Keratinocyte (primary cell): ENCODE measurements at regions not wholly inside any gene's neighbourhood (a gene's known extent, or its start where the extent isn't known, plus 50 kb on each side); places are given as distances from the start of the nearest gene placed in this dataset.

Experiments
- DNase-seq: peaks from one replicate; pipeline ENCODE4 v3.0.0-alpha.2; 2011; ENCODE audit warnings: low read depth, missing footprints, low spot score
- FAIRE-seq: peaks from 2 replicates; lab custom pipeline; 2011; peaks lifted over from hg19 to GRCh38; lab: Jason Lieb, UNC
- H2AFZ ChIP-seq: 2 replicates; pipeline ENCODE4 v1.6.0; 2012; ENCODE audit warnings: low read length, control low read depth, inconsistent platforms; ENCODE audit not compliant: control insufficient read depth
- H3K27ac ChIP-seq: 2 replicates; pipeline ENCODE4 v1.5.1; 2011; ENCODE audit warnings: low read length; ENCODE audit not compliant: control insufficient read depth, insufficient read depth
- H3K27me3 ChIP-seq: 3 replicates; pipeline ENCODE4 v1.6.0; 2011; ENCODE audit warnings: low read length; ENCODE audit not compliant: control insufficient read depth, insufficient read depth; ENCODE audit errors: extremely low read depth
- H3K36me3 ChIP-seq, 2 experiments: 2 replicates in 1 of 2; 3 replicates in 1 of 2; pipeline ENCODE4 v1.5.1; 2011; ENCODE audit warnings: low read length in 2 of 2, mild to moderate bottlenecking in 1 of 2; ENCODE audit not compliant: control insufficient read depth in 2 of 2, insufficient read depth in 2 of 2; ENCODE audit errors: extremely low read depth in 1 of 2
- H3K4me1 ChIP-seq: 3 replicates; pipeline ENCODE4 v1.5.1; 2011; ENCODE audit warnings: low read length; ENCODE audit not compliant: control insufficient read depth, insufficient read depth; ENCODE audit errors: extremely low read depth
- H3K4me2 ChIP-seq: 3 replicates; pipeline ENCODE4 v1.6.0; 2011; ENCODE audit warnings: low read depth, low read length; ENCODE audit not compliant: control insufficient read depth, insufficient read depth; ENCODE audit errors: extremely low read depth
- H3K4me3 ChIP-seq, 3 experiments: fragments of 200-600 bp in 1 of 3; sonication (generic) in 1 of 3; 2 replicates in 2 of 3; 3 replicates in 1 of 3; pipeline ENCODE4 v1.5.1; 2011 to 2016; ENCODE audit warnings: low read length in 3 of 3, mild to moderate bottlenecking in 3 of 3, control low read depth in 2 of 3, inconsistent platforms in 1 of 3, low read depth in 1 of 3, mixed read lengths in 1 of 3, mixed run types in 1 of 3, moderate library complexity in 1 of 3; ENCODE audit not compliant: control insufficient read depth in 2 of 3, insufficient read depth in 2 of 3; ENCODE audit errors: extremely low read depth in 1 of 3
- H3K79me2 ChIP-seq: 2 replicates; pipeline ENCODE4 v1.6.0; 2012; ENCODE audit warnings: low read length; ENCODE audit not compliant: control insufficient read depth, insufficient read depth
- H3K9ac ChIP-seq: 3 replicates; pipeline ENCODE4 v1.6.0; 2011; ENCODE audit warnings: low read length; ENCODE audit not compliant: control insufficient read depth, insufficient read depth; ENCODE audit errors: extremely low read depth
- H3K9me1 ChIP-seq: 3 replicates; pipeline ENCODE4 v1.6.0; 2011; ENCODE audit warnings: low read length; ENCODE audit not compliant: control insufficient read depth, insufficient read depth; ENCODE audit errors: extremely low read depth
- H3K9me3 ChIP-seq: 2 replicates; pipeline ENCODE4 v1.5.1; 2012; ENCODE audit warnings: low read depth, low read length; ENCODE audit not compliant: control insufficient read depth
- H4K20me1 ChIP-seq: 3 replicates; pipeline ENCODE4 v1.6.0; 2011; ENCODE audit warnings: low read length; ENCODE audit not compliant: control insufficient read depth, insufficient read depth; ENCODE audit errors: extremely low read depth
- EZH2 ChIP-seq: IDR thresholded peaks from one replicate; pipeline ENCODE4 v1.6.1; 2012; ENCODE audit warnings: inconsistent platforms, mild to moderate bottlenecking, low read length, moderate library complexity
- dilution Hi-C: fragments of 300-500 bp; cut with MboI; formaldehyde crosslinking; loops from one replicate; pipeline ENCODE4 v1.7.0; 2020; ENCODE audit warnings: low sequenced_read_pairs; ENCODE audit not compliant: extremely low pct_ligation_motif_present
- TF ChIP-seq, protein P1 (sequence below), 3 experiments: IDR thresholded peaks in 1 of 3; conservative IDR thresholded peaks in 1 of 3; optimal IDR thresholded peaks in 1 of 3; 2 replicates in 2 of 3; 3 replicates in 1 of 3; pipeline versions ENCODE3 to v1.5.1; 2011; ENCODE audit warnings: low read length in 3 of 3, mild to moderate bottlenecking in 3 of 3, moderate library complexity in 2 of 3, control low read depth in 1 of 3, inconsistent platforms in 1 of 3; ENCODE audit not compliant: insufficient read depth in 2 of 3; ENCODE audit errors: extremely low read depth in 1 of 3

GRCh38 chr3:23100106-23100505 is 103.0 kb upstream of the UBE2E2 start:
- Histone ChIP-seq H3K9me3 (no peaks in the 10 kb centered on the region), H3K4me3 (no peak overlapping the region), H3K27ac (no peak overlapping the region), H3K9ac (no peak overlapping the region), H3K27me3 (peaks cover 14% of the 10 kb centered on the region), H3K9me1 (no peaks in the 10 kb centered on the region), H3K4me1 (no peaks in the 10 kb centered on the region), H3K36me3 (no peaks in the 10 kb centered on the region), H3K79me2 (no peaks in the 10 kb centered on the region), H2AFZ (no peak overlapping the region), H4K20me1 (no peaks in the 10 kb centered on the region), H3K4me2 (no peak overlapping the region)
- DNase-seq (no peak), FAIRE-seq (no peak)
- TF ChIP-seq EZH2, result no peak
- TF ChIP-seq, protein P1, sequence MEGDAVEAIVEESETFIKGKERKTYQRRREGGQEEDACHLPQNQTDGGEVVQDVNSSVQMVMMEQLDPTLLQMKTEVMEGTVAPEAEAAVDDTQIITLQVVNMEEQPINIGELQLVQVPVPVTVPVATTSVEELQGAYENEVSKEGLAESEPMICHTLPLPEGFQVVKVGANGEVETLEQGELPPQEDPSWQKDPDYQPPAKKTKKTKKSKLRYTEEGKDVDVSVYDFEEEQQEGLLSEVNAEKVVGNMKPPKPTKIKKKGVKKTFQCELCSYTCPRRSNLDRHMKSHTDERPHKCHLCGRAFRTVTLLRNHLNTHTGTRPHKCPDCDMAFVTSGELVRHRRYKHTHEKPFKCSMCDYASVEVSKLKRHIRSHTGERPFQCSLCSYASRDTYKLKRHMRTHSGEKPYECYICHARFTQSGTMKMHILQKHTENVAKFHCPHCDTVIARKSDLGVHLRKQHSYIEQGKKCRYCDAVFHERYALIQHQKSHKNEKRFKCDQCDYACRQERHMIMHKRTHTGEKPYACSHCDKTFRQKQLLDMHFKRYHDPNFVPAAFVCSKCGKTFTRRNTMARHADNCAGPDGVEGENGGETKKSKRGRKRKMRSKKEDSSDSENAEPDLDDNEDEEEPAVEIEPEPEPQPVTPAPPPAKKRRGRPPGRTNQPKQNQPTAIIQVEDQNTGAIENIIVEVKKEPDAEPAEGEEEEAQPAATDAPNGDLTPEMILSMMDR (optimal IDR thresholded peaks at IDR 0.05 in 1 of 3, IDR thresholded peaks at IDR 0.05 in 1 of 3, conservative IDR thresholded peaks at IDR 0.05 in 1 of 3; ENCODE audit: extremely low read depth in 1 of 3, insufficient read depth in 2 of 3, low read length in 3 of 3), result no peak
- dilution Hi-C loops, result no loop called here

GRCh38 chr3:23103764-23104163 is 99.4 kb upstream of the UBE2E2 start:
- Histone ChIP-seq H3K4me3 (no peak overlapping the region), H3K4me2 (no peak overlapping the region), H3K4me1 (no peaks in the 10 kb centered on the region), H3K27me3 (peaks cover 11% of the 10 kb centered on the region), H3K79me2 (no peaks in the 10 kb centered on the region), H3K9me3 (no peaks in the 10 kb centered on the region), H2AFZ (no peak overlapping the region), H4K20me1 (no peaks in the 10 kb centered on the region), H3K27ac (no peak overlapping the region), H3K9me1 (no peaks in the 10 kb centered on the region), H3K9ac (no peak overlapping the region), H3K36me3 (no peaks in the 10 kb centered on the region)
- DNase-seq (no peak), FAIRE-seq (no peak)
- no peak for TF ChIP-seq EZH2
- TF ChIP-seq, protein P1 (optimal IDR thresholded peaks at IDR 0.05 in 1 of 3, IDR thresholded peaks at IDR 0.05 in 1 of 3, conservative IDR thresholded peaks at IDR 0.05 in 1 of 3; ENCODE audit: extremely low read depth in 1 of 3, insufficient read depth in 2 of 3, low read length in 3 of 3), result no peak
- dilution Hi-C loops, result no loop called here
